GM23338 (cell line): ENCODE measurements at regions not wholly inside any gene's neighbourhood (a gene's known extent, or its start where the extent isn't known, plus 50 kb on each side); places are given as distances from the start of the nearest gene placed in this dataset.

ENCODE experiments used
- ATAC-seq: fragments of 200-7000 bp; cut with Tn5 transposase; 3 replicates; pipeline ENCODE4 v1.9.1; 2020
- DNase-seq: peaks from one replicate; pipeline ENCODE4 v3.0.0-alpha.2; 2015; ENCODE audit warnings: low spot score
- H2AFZ ChIP-seq: fragments of 200-600 bp; sonication (generic); 2 replicates; pipeline ENCODE4 v1.8.0; 2016; ENCODE audit warnings: antibody characterized with exemption, mild to moderate bottlenecking, moderate library complexity
- H3F3A ChIP-seq: fragments of 200-600 bp; sonication (generic); replicated peaks from 2 replicates; pipeline ENCODE4 v1.8.0; 2017; ENCODE audit warnings: antibody characterized with exemption, mixed run types, low read depth
- H3K27ac ChIP-seq: fragments of 200-600 bp; sonication (generic); 2 replicates; pipeline ENCODE4 v1.6.1; 2016; ENCODE audit warnings: low read depth
- H3K27me3 ChIP-seq: fragments of 200-600 bp; sonication (generic); 2 replicates; pipeline ENCODE4 v1.8.0; 2016; ENCODE audit warnings: mild to moderate bottlenecking, mixed run types, moderate library complexity; ENCODE audit not compliant: insufficient read depth
- H3K36me3 ChIP-seq: fragments of 200-600 bp; sonication (generic); 2 replicates; pipeline ENCODE4 v1.8.0; 2016; ENCODE audit warnings: mild to moderate bottlenecking; ENCODE audit not compliant: insufficient read depth
- H3K4me1 ChIP-seq: fragments of 200-600 bp; sonication (generic); 2 replicates; pipeline ENCODE4 v1.8.0; 2016; ENCODE audit warnings: mild to moderate bottlenecking, moderate library complexity; ENCODE audit not compliant: insufficient read depth
- H3K4me2 ChIP-seq: fragments of 200-600 bp; sonication (generic); 2 replicates; pipeline ENCODE4 v1.7.1; 2017; ENCODE audit warnings: mixed run types
- H3K4me3 ChIP-seq: fragments of 200-600 bp; sonication (generic); 2 replicates; pipeline ENCODE4 v1.6.1; 2016; ENCODE audit warnings: mixed run types
- H3K79me2 ChIP-seq: fragments of 200-600 bp; sonication (generic); replicated peaks from 2 replicates; pipeline ENCODE4 v1.8.0; 2017; ENCODE audit warnings: mild to moderate bottlenecking; ENCODE audit not compliant: insufficient read depth
- H3K9me2 ChIP-seq: fragments of 200-600 bp; sonication (generic); 2 replicates; pipeline ENCODE4 v1.8.0; 2017; ENCODE audit not compliant: insufficient read depth
- H4K20me1 ChIP-seq: fragments of 200-600 bp; sonication (generic); replicated peaks from 2 replicates; pipeline ENCODE4 v1.8.0; 2017; ENCODE audit warnings: mild to moderate bottlenecking; ENCODE audit not compliant: insufficient read depth
- H3K27ac Mint-ChIP-seq: 2 replicates; pipeline ENCODE4 v1.8.0; 2020; ENCODE audit warnings: inconsistent platforms, mild to moderate bottlenecking, moderate library complexity, mixed read lengths
- H3K27me3 Mint-ChIP-seq: 3 replicates; pipeline ENCODE4 v1.8.0; 2022; ENCODE audit warnings: low read depth, mild to moderate bottlenecking, moderate library complexity, mixed read lengths, inconsistent platforms; ENCODE audit not compliant: insufficient read depth, poor library complexity
- H3K36me3 Mint-ChIP-seq: 3 replicates; pipeline ENCODE4 v1.8.0; 2021; ENCODE audit warnings: low read depth, mild to moderate bottlenecking, inconsistent platforms, moderate library complexity, mixed read lengths
- H3K4me1 Mint-ChIP-seq: 3 replicates; pipeline ENCODE4 v1.8.0; 2020; ENCODE audit warnings: mild to moderate bottlenecking, inconsistent platforms, mixed read lengths
- H3K4me3 Mint-ChIP-seq: 3 replicates; pipeline ENCODE4 v1.8.0; 2021; ENCODE audit warnings: moderate library complexity, mild to moderate bottlenecking, inconsistent platforms, mixed read lengths
- H3K9me3 Mint-ChIP-seq: 3 replicates; pipeline ENCODE4 v1.8.0; 2020; ENCODE audit warnings: moderate library complexity, mild to moderate bottlenecking, inconsistent platforms, mixed read lengths
- CREB1 ChIP-seq: fragments of 250-450 bp; sonication (Bioruptor Pico); IDR thresholded peaks from 2 replicates; pipeline ENCODE4 v1.5.0; 2020; ENCODE audit warnings: low read depth, mild to moderate bottlenecking, moderate library complexity
- CTCF ChIP-seq, 2 experiments: fragments of 200-600 bp in 1 of 2; sonication (generic) in 1 of 2; conservative IDR thresholded peaks; 2 replicates each; pipeline versions ENCODE4 v1.5.1 to v1.6.1; 2016 to 2017; ENCODE audit warnings: antibody characterized with exemption in 2 of 2, low read depth in 2 of 2, mild to moderate bottlenecking in 2 of 2, moderate library complexity in 1 of 2
- ETS1 ChIP-seq: IDR thresholded peaks from 2 replicates; pipeline ENCODE4 v1.6.1; 2016; ENCODE audit warnings: antibody characterized with exemption
- EZH2 ChIP-seq: fragments of 200-600 bp; sonication (generic); IDR thresholded peaks from one replicate; pipeline ENCODE4 v1.8.0; 2017; ENCODE audit warnings: antibody characterized with exemption, mild to moderate bottlenecking, low read depth; ENCODE audit not compliant: unreplicated experiment
- EZH2phosphoT487 ChIP-seq: fragments of 200-600 bp; sonication (generic); IDR thresholded peaks from one replicate; pipeline ENCODE4 v1.8.1; 2018; ENCODE audit warnings: antibody characterized with exemption; ENCODE audit not compliant: unreplicated experiment
- JUNB ChIP-seq: IDR thresholded peaks from one replicate; pipeline ENCODE4 v1.6.1; 2016; ENCODE audit warnings: antibody characterized with exemption; ENCODE audit not compliant: unreplicated experiment
- NANOG ChIP-seq: IDR thresholded peaks from 2 replicates; pipeline ENCODE4 v1.6.1; 2016; ENCODE audit warnings: antibody characterized with exemption, borderline replicate concordance
- STAT1 ChIP-seq: IDR thresholded peaks from one replicate; pipeline ENCODE4 v1.6.1; 2016; ENCODE audit warnings: antibody characterized with exemption; ENCODE audit not compliant: unreplicated experiment
- ZNF114 ChIP-seq: fragments of 250-450 bp; sonication (Bioruptor Pico); IDR thresholded peaks from 2 replicates; pipeline ENCODE4 v1.5.0; 2020; ENCODE audit warnings: mild to moderate bottlenecking, moderate library complexity
- ZNF331 ChIP-seq: fragments of 250-450 bp; sonication (Bioruptor Pico); IDR thresholded peaks from 2 replicates; pipeline ENCODE4 v1.5.0; 2020; ENCODE audit warnings: low read depth, mild to moderate bottlenecking, moderate library complexity
- ZNF462 ChIP-seq: fragments of 250-450 bp; sonication (Bioruptor Pico); IDR thresholded peaks from 2 replicates; pipeline ENCODE4 v1.5.0; 2020; ENCODE audit warnings: mild to moderate bottlenecking, moderate library complexity

GRCh38 chr18:57230861-57231585 lies 84.1 kb downstream of the BOD1L2 start (continued):
- TF ChIP-seq CTCF (conservative IDR thresholded peaks at IDR 0.05; ENCODE audit: low read depth in 2 of 2) (no peak), EZH2 (no peak), ZNF114 (CRISPR knock-in tag) (no peak), STAT1 (no peak), ETS1 (no peak), ZNF331 (CRISPR knock-in tag) (no peak)

GRCh38 chr18:57231864-57232263 lies 85.0 kb downstream of the BOD1L2 start:
- Mint-ChIP-seq H3K27me3 (peaks cover 6% of the 10 kb centered on the region), H3K4me3 (no peak overlapping the region), H3K27ac (no peak overlapping the region), H3K36me3 (no peaks in the 10 kb centered on the region; the same call in 2 of the 3 replicates), H3K9me3 (peaks cover 6% of the 10 kb centered on the region; the same call in 2 of the 3 replicates), H3K4me1 (peaks cover 10% of the 10 kb centered on the region; the same call in 2 of the 3 replicates)
- no peak overlapping the region for H3K4me2 ChIP-seq
- H4K20me1 ChIP-seq, result no peaks in the 10 kb centered on the region
- H3K79me2 ChIP-seq, result no peaks in the 10 kb centered on the region
- 0 out of 2 replicates have a peak, but pooled peaks cover 5% of the 10 kb centered on the region for H3K9me2 ChIP-seq
- ATAC-seq, result no peak
- H3K27ac ChIP-seq, result no peak overlapping the region
- no peaks in the 10 kb centered on the region for H3K27me3 ChIP-seq
- no peak overlapping the region for H3K4me3 ChIP-seq
- TF ChIP-seq CREB1, result no peak
- TF ChIP-seq ETS1, result no peak
- TF ChIP-seq EZH2, result no peak
- no peak for TF ChIP-seq CTCF (conservative IDR thresholded peaks at IDR 0.05; ENCODE audit: low read depth in 2 of 2)
- no peak for TF ChIP-seq ZNF331 (CRISPR knock-in tag)
- TF ChIP-seq ZNF462 (CRISPR knock-in tag), result no peak
- TF ChIP-seq NANOG, result no peak
- no peak for TF ChIP-seq JUNB
- no peak for TF ChIP-seq EZH2phosphoT487
- H3F3A ChIP-seq, result no peaks in the 10 kb centered on the region
- no peaks in the 10 kb centered on the region for H3K36me3 ChIP-seq
- no peak for DNase-seq
- H2AFZ ChIP-seq, result no peak overlapping the region
- peaks cover 4% of the 10 kb centered on the region; the same call in 1 of the 2 replicates for H3K4me1 ChIP-seq
